GM12865 (cell line): ENCODE measurements at regions not wholly inside any gene's neighbourhood (a gene's known extent, or its start where the extent isn't known, plus 50 kb on each side); places are given as distances from the start of the nearest gene placed in this dataset.

Experiments used
- DNase-seq: peaks from one replicate; pipeline ENCODE4 v3.0.0; 2010; ENCODE audit warnings: low read depth
- H3K4me3 ChIP-seq: 2 replicates; pipeline ENCODE4 v1.5.1; 2011; ENCODE audit warnings: mild to moderate bottlenecking, low read depth, low read length, control low read depth
- CTCF ChIP-seq: IDR thresholded peaks from 2 replicates; pipeline ENCODE4 v1.5.1; 2011; ENCODE audit warnings: low read length, control low read depth, low read depth, inconsistent platforms; ENCODE audit not compliant: insufficient read depth; ENCODE audit errors: missing control alignments

GRCh38 chr3:7865611-7866010 is 636.0 kb upstream of the LMCD1 start:
- no peak for DNase-seq
- H3K4me3 ChIP-seq, result no peak overlapping the region
- TF ChIP-seq CTCF, result no peak

- DNase-seq, result no peak
- no peak for TF ChIP-seq CTCF
- H3K4me3 ChIP-seq, result no peak overlapping the region
Measured at GRCh38 chr3:7867587-7867986, 634.0 kb upstream of the LMCD1 start.

GRCh38 chr3:7871003-7871560 is 630.5 kb upstream of the LMCD1 start:
- no peak for DNase-seq
- no peak for TF ChIP-seq CTCF
- no peak overlapping the region for H3K4me3 ChIP-seq

- no peak for DNase-seq
- no peak overlapping the region for H3K4me3 ChIP-seq
- no peak for TF ChIP-seq CTCF
Measured at GRCh38 chr3:7874116-7874515, 627.5 kb upstream of the LMCD1 start.

GRCh38 chr3:7875925-7876324 is 625.7 kb upstream of the LMCD1 start:
- DNase-seq, result no peak
- H3K4me3 ChIP-seq, result no peak overlapping the region
- no peak for TF ChIP-seq CTCF

GRCh38 chr3:7876741-7877297 is 624.8 kb upstream of the LMCD1 start:
- no peak overlapping the region for H3K4me3 ChIP-seq
- no peak for TF ChIP-seq CTCF
- no peak for DNase-seq

- no peak overlapping the region for H3K4me3 ChIP-seq
- DNase-seq, result no peak
- TF ChIP-seq CTCF, result no peak
Measured at GRCh38 chr3:7877312-7877711, 624.3 kb upstream of the LMCD1 start.
